Transverse colon (tissue), 4 donors: ENCODE measurements at regions not wholly inside any gene's neighbourhood (a gene's known extent, or its start where the extent isn't known, plus 50 kb on each side); places are given as distances from the start of the nearest gene placed in this dataset.

ENCODE experiments used
- DNase-seq: peaks from one replicate; pipeline ENCODE4 v3.0.0-alpha.2; 2019
- H3K27ac ChIP-seq, 4 donors: fragments of 200-600 bp; sonication (generic); 2 replicates each; pipeline ENCODE4 v1.5.1; 2016 to 2018; ENCODE audit warnings: inconsistent platforms in 4 of 4
- H3K27me3 ChIP-seq: fragments of 200-600 bp; sonication (generic); 2 replicates; pipeline ENCODE4 v1.5.1; 2017; ENCODE audit warnings: inconsistent platforms
- H3K36me3 ChIP-seq, 4 donors: fragments of 200-600 bp; sonication (generic); 2 replicates each; pipeline ENCODE4 v1.5.1; 2017 to 2019; ENCODE audit warnings: inconsistent platforms in 4 of 4
- H3K4me1 ChIP-seq, 4 donors: fragments of 200-600 bp; sonication (generic); 2 replicates each; pipeline ENCODE4 v1.5.1; 2017 to 2020; ENCODE audit warnings: inconsistent platforms in 4 of 4
- H3K4me3 ChIP-seq, 4 donors: fragments of 200-600 bp; sonication (generic); 1 replicate in 1 of 4; 2 replicates in 3 of 4; pipeline versions ENCODE4 v1.5.1 to v1.6.1; 2017 to 2019; ENCODE audit warnings: inconsistent platforms in 4 of 4
- H3K9me3 ChIP-seq, 2 donors: fragments of 200-600 bp; sonication (generic); 2 replicates each; pipeline ENCODE4 v1.5.1; 2017 to 2019; ENCODE audit warnings: inconsistent platforms in 2 of 2
- EP300 ChIP-seq: sonication (generic); formaldehyde crosslinking; IDR thresholded peaks from one replicate; pipeline ENCODE4 v1.6.1; 2017; ENCODE audit warnings: antibody characterized with exemption, low read depth
- POLR2A ChIP-seq: fragments of 450-650 bp; IDR thresholded peaks from one replicate; pipeline ENCODE4 v1.6.1; 2016; ENCODE audit warnings: antibody characterized with exemption, mild to moderate bottlenecking, moderate library complexity
- POLR2AphosphoS5 ChIP-seq, 3 donors: sonication (generic); formaldehyde crosslinking; IDR thresholded peaks; one replicate each; pipeline ENCODE4 v1.6.1; 2016; ENCODE audit warnings: antibody characterized with exemption in 3 of 3
- WGBS, 2 donors: methylation state at CpG; one replicate each; pipeline ENCODE4 v1.1.5; 2018; ENCODE audit warnings: low coverage in 1 of 2; 5-methylcytosine and 5-hydroxymethylcytosine counted together
- in situ Hi-C, 4 donors: fragments of 200-750 bp; cut with MboI; loops; one replicate each; pipeline versions ENCODE4 v1.15.0 to v1.15.1; 2017; ENCODE audit warnings: low sequenced_read_pairs in 3 of 4, low pct_ligation_motif_present in 1 of 4, low pct_unique_long_range_greater_than_20kb in 1 of 4
- intact Hi-C: fragments of 100-400 bp; cut with DNase I; formaldehyde crosslinking; loops from one replicate; pipeline ENCODE4 v1.15.1; 2023; ENCODE audit warnings: low total_unique reads
- TF ChIP-seq, protein P1 (sequence below), 5 experiments: fragments of 200-600 bp in 3 of 5; fragments of 450-650 bp in 2 of 5; sonication (generic) in 3 of 5; IDR thresholded peaks; 1 replicate in 2 of 5; 2 replicates in 3 of 5; pipeline ENCODE4 v1.5.1; 2016 to 2017; ENCODE audit warnings: antibody characterized with exemption in 5 of 5, inconsistent platforms in 3 of 5, mild to moderate bottlenecking in 2 of 5, moderate library complexity in 1 of 5

DNA sequence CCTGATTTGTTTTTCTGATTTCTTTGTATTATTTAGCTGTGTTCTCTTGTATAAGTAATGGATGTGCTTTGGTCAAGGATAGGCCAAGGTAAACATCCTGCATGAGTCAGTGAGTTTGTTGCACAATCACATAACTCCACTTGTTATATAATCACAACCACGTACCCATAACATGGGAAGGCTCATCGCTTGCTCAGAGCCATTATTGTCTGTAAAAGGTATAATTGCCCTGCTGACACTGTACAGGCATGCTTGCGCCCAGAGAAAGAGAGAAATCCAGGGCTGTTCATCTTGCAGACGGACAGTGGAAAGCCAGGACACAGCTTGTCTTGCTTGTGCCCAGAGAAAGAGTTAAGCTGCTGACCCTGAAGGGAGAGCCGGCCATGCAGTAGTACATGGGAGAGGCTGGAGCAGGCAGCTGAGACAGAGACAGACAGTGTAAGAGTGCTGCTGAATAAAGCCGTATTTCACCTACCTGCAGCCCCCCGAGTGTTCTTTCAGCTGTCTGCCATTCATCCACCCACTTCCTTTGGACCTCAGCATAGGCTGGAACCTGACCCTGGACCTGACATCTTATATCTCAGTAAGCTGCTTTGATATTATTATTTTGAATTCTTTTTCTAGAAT, 174.7 kb upstream of the DAAM1 start:
- peak in 1 of 3 donors; percentile 16 for TF ChIP-seq POLR2AphosphoS5 (IDR thresholded peaks at IDR 0.05)
- TF ChIP-seq POLR2A = no peak
- in situ Hi-C loops = loop anchor here in 3 of 4 donors (25.0 kb wide), 1 partner anchor 376 kb away; the partner anchor contains the start of gene DACT1 (in 3 of the 3)
- H3K4me3 ChIP-seq = no peak overlapping the region
- H3K36me3 ChIP-seq = no peaks in the 10 kb centered on the region
- WGBS, 2 donors = 83 to 87% methylated on average over 3 to 7 of the region's 7 CpGs
- no peak overlapping the region for H3K27ac ChIP-seq
- no peaks in the 10 kb centered on the region for H3K27me3 ChIP-seq
- H3K4me1 ChIP-seq = no peaks in the 10 kb centered on the region
- DNase-seq = no peak
- peaks cover 14% of the 10 kb centered on the region in 2 donors for H3K9me3 ChIP-seq
- intact Hi-C loops = no loop called here

DNA sequence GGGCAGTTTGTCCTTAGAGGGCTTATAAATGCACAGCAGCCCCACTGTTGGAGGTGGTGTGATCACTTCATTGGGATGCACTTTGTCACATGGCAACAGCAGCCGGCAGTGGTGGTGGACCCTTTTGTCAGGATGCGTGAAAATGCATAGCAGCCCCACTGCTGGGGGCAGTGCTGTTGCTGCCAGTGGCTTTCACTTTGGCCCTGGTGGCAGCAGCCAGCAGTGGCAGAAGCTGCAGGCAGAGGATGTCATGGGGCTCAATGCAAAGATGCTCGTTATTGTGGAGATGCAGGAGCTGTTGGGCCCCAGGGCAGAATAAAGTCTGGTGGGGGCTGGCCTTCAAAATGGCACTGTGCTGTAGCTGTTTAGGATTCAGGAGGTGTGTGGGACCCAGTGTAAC, 173.0 kb upstream of the DAAM1 start:
- H3K27ac ChIP-seq = no peak overlapping the region
- intact Hi-C loops = no loop called here
- H3K27me3 ChIP-seq = no peaks in the 10 kb centered on the region
- DNase-seq = no peak
- no peaks in the 10 kb centered on the region for H3K36me3 ChIP-seq
- in situ Hi-C loops = loop anchor here in 3 of 4 donors (25.0 kb wide), 1 partner anchor 378 kb away; the partner anchor contains the start of gene DACT1 (in 3 of the 3)
- no peak for TF ChIP-seq POLR2AphosphoS5 (IDR thresholded peaks at IDR 0.05)
- no peak for TF ChIP-seq POLR2A
- TF ChIP-seq EP300 = no peak
- TF ChIP-seq, protein P1, sequence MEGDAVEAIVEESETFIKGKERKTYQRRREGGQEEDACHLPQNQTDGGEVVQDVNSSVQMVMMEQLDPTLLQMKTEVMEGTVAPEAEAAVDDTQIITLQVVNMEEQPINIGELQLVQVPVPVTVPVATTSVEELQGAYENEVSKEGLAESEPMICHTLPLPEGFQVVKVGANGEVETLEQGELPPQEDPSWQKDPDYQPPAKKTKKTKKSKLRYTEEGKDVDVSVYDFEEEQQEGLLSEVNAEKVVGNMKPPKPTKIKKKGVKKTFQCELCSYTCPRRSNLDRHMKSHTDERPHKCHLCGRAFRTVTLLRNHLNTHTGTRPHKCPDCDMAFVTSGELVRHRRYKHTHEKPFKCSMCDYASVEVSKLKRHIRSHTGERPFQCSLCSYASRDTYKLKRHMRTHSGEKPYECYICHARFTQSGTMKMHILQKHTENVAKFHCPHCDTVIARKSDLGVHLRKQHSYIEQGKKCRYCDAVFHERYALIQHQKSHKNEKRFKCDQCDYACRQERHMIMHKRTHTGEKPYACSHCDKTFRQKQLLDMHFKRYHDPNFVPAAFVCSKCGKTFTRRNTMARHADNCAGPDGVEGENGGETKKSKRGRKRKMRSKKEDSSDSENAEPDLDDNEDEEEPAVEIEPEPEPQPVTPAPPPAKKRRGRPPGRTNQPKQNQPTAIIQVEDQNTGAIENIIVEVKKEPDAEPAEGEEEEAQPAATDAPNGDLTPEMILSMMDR (IDR thresholded peaks at IDR 0.05) = no peak
- peaks cover 14% of the 10 kb centered on the region in 2 donors for H3K9me3 ChIP-seq
- H3K4me3 ChIP-seq = no peak overlapping the region
- 80% methylated on average over 3 of the region's 3 CpGs; no CpG with 5 or more reads in 1 of the 2 donors for WGBS, 2 donors
- H3K4me1 ChIP-seq = no peaks in the 10 kb centered on the region

DNA sequence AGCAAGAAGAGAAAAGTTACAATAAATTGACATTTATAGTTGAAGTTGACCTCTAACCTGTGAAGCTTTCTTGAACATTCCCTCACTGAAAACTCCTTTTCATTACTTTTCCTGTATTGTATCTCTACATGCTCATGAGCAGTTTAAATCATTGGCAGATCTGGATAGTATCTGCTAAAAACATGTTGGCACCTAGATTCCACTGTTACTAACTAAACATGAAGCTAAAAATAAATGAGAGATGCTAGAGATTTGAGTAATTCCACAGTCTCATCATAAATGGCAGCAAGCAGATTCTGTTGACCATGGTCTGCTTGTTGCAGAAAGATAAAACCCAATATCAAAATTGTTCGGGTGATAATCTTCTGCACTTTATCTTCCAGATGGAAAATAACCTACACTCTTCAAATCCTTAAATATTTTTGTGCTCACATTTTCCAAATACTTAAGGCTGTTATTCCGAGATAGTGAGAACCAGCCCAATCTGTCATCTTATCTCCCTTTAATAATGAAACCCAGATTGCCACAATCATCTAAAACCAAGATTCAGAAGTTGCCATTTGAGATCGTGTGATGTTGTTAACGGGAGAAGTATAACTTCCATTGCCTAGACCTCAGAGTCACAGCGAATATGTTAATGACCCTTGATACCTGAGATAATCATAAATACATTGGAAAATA, 171.0 kb upstream of the DAAM1 start:
- intact Hi-C loops (no loop called here), in situ Hi-C loops (loop anchor here in 3 of 4 donors (25.0 kb wide), 1 partner anchor 380 kb away; the partner anchor contains the start of gene DACT1 (in 3 of the 3))
- no peak for DNase-seq
- 83 to 85% methylated on average over 5 of the region's 5 CpGs for WGBS, 2 donors
- Histone ChIP-seq H3K36me3 (no peaks in the 10 kb centered on the region), H3K4me1 (no peaks in the 10 kb centered on the region), H3K27ac (no peak overlapping the region), H3K4me3 (no peak overlapping the region), H3K27me3 (no peaks in the 10 kb centered on the region), H3K9me3 (peaks cover 9% of the 10 kb centered on the region in 2 donors)
- TF ChIP-seq POLR2A (no peak), POLR2AphosphoS5 (IDR thresholded peaks at IDR 0.05) (no peak), EP300 (no peak)
- TF ChIP-seq, protein P1 (IDR thresholded peaks at IDR 0.05) = no peak

DNA sequence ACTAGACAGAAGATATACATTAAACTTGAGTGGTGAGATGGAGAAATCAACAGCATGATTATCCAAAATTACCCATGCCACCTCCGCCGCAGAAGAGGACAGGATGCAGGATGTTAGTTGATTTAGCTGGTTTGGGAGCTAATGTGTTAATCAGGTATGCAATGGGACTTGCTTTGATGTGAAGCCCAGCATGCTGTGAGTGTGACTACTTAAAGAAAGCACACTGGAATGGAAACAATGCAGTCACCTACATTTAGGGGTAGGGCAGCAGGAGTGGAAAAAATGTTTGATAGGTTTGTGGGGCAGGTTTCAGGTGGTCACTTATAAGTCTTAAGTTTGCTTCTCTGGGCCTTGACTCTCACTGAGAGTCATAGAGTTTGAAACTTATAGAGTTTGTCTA, 170.0 kb upstream of the DAAM1 start:
- H3K4me1 ChIP-seq = no peaks in the 10 kb centered on the region
- 93 to 95% methylated on average over 2 of the region's 2 CpGs for WGBS, 2 donors
- no peak overlapping the region for H3K4me3 ChIP-seq
- H3K9me3 ChIP-seq = no peaks in the 10 kb centered on the region
- H3K27me3 ChIP-seq = no peaks in the 10 kb centered on the region
- H3K36me3 ChIP-seq = no peaks in the 10 kb centered on the region
- intact Hi-C loops (no loop called here), in situ Hi-C loops (loop anchor here in 3 of 4 donors (25.0 kb wide), 1 partner anchor 381 kb away; the partner anchor contains the start of gene DACT1 (in 3 of the 3))
- TF ChIP-seq EP300 (no peak), POLR2AphosphoS5 (IDR thresholded peaks at IDR 0.05) (no peak), POLR2A (no peak)
- TF ChIP-seq, protein P1 (IDR thresholded peaks at IDR 0.05) = no peak
- no peak overlapping the region for H3K27ac ChIP-seq
- no peak for DNase-seq
